GM12878 (cell line): ENCODE measurements at regions not wholly inside any gene's neighbourhood (a gene's known extent, or its start where the extent isn't known, plus 50 kb on each side); places are given as distances from the start of the nearest gene placed in this dataset.

ENCODE experiments used
- ATAC-seq: fragments of 200-7000 bp; cut with Tn5 transposase; 3 replicates; pipeline ENCODE4 v1.9.1; 2020; ENCODE audit warnings: mild to moderate bottlenecking, moderate library complexity
- BruUV-seq: library from RNA; stranded (reverse); fragments of 400-500 nt; replicated peaks from 2 replicates; lab custom pipeline; 2021; lab: Mats Ljungman, UMichigan
- CTCF ChIA-PET: fragments of 300-600 bp; sonication (Branson Sonifier 250); formaldehyde crosslinking; extraction: SDS; loops from one replicate; lab custom pipeline; 2021; ENCODE audit warnings: inconsistent platforms; lab: Yijun Ruan, JAX
- POLR2A ChIA-PET: fragments of 350-600 bp; formaldehyde crosslinking; extraction: SDS; loops from one replicate; lab custom pipeline; 2021; ENCODE audit warnings: inconsistent platforms; lab: Charles Lee
- RAD21 ChIA-PET: fragments of 300-600 bp; sonication (Branson Sonifier 250); formaldehyde crosslinking; loops from one replicate; lab custom pipeline; 2023; ENCODE audit warnings: antibody characterized with exemption; ENCODE audit not compliant: unreplicated experiment; lab: Charles Lee
- SMC1A ChIA-PET: fragments of 300-600 bp; sonication (Branson Sonifier 250); formaldehyde crosslinking; loops from one replicate; lab custom pipeline; 2023; ENCODE audit not compliant: unreplicated experiment, uncharacterized antibody; lab: Charles Lee
- DNase-seq: peaks from one replicate; pipeline ENCODE4 v3.0.0-alpha.2; 2011; ENCODE audit warnings: low read depth, low spot score
- FAIRE-seq: peaks from 3 replicates; lab custom pipeline; 2011; peaks lifted over from hg19 to GRCh38; lab: Jason Lieb, UNC
- H2AFZ ChIP-seq: 2 replicates; pipeline ENCODE4 v1.6.0; 2011; ENCODE audit warnings: low read depth, low read length, control low read depth; ENCODE audit not compliant: control insufficient read depth
- H3K27ac ChIP-seq: 2 replicates; pipeline ENCODE4 v1.5.1; 2011; ENCODE audit warnings: control low read depth; ENCODE audit not compliant: control insufficient read depth, insufficient read depth
- H3K27me3 ChIP-seq, 2 experiments: replicated peaks in 1 of 2; 2 replicates each; pipeline versions ENCODE4 v1.6.0 to v1.6.1; 2011; ENCODE audit warnings: low read length in 1 of 2; ENCODE audit not compliant: control insufficient read depth in 2 of 2, insufficient read depth in 2 of 2
- H3K36me3 ChIP-seq, 2 experiments: 2 replicates each; pipeline ENCODE4 v1.5.1; 2011; ENCODE audit warnings: low read length in 1 of 2; ENCODE audit not compliant: control insufficient read depth in 2 of 2, insufficient read depth in 2 of 2
- H3K4me1 ChIP-seq: 2 replicates; pipeline ENCODE4 v1.6.1; 2011; ENCODE audit warnings: mild to moderate bottlenecking, low read length, moderate library complexity, mixed read lengths; ENCODE audit not compliant: control insufficient read depth, insufficient read depth
- H3K4me2 ChIP-seq: 2 replicates; pipeline ENCODE4 v1.6.0; 2011; ENCODE audit warnings: control low read depth; ENCODE audit not compliant: control insufficient read depth, insufficient read depth
- H3K4me3 ChIP-seq: fragments of 200-600 bp; sonication (generic); 2 replicates; pipeline ENCODE4 v1.5.1; 2016
- H3K79me2 ChIP-seq: 2 replicates; pipeline ENCODE4 v1.6.0; 2011; ENCODE audit warnings: low read length; ENCODE audit not compliant: control insufficient read depth, insufficient read depth
- H3K9ac ChIP-seq: 2 replicates; pipeline ENCODE4 v1.8.0; 2011; ENCODE audit warnings: low read length, control low read depth, mixed read lengths; ENCODE audit not compliant: control insufficient read depth, insufficient read depth
- H3K9me3 ChIP-seq: replicated peaks from 3 replicates; pipeline ENCODE4 v1.5.1; 2011; ENCODE audit warnings: mild to moderate bottlenecking, low read length; ENCODE audit not compliant: control insufficient read depth, insufficient read depth
- H4K20me1 ChIP-seq: 2 replicates; pipeline ENCODE4 v1.6.0; 2011; ENCODE audit not compliant: control insufficient read depth, insufficient read depth
- BHLHE40 ChIP-seq, 2 experiments: fragments of 450-650 bp in 1 of 2; IDR thresholded peaks; 2 replicates each; pipeline ENCODE4 v1.6.1; 2011 to 2017; ENCODE audit warnings: low read depth in 2 of 2, borderline replicate concordance in 1 of 2, improper control_type of control experiment in 1 of 2, low read length in 1 of 2, mild to moderate bottlenecking in 1 of 2
- CBX5 ChIP-seq: sonication (generic); IDR thresholded peaks from 2 replicates; pipeline ENCODE4 v1.6.1; 2016; ENCODE audit warnings: low read depth, moderate library complexity, mild to moderate bottlenecking, inconsistent platforms
- CEBPB ChIP-seq, 2 experiments: fragments of 150-350 bp in 1 of 2; IDR thresholded peaks; 2 replicates each; pipeline ENCODE4 v1.6.1; 2012 to 2014; ENCODE audit warnings: low read depth in 2 of 2, low read length in 2 of 2, borderline replicate concordance in 1 of 2, inconsistent platforms in 1 of 2
- DPF2 ChIP-seq: fragments of 450-650 bp; IDR thresholded peaks from 2 replicates; pipeline ENCODE4 v1.6.1; 2017; ENCODE audit warnings: mild to moderate bottlenecking
- IKZF2 ChIP-seq, 2 experiments: fragments of 450-650 bp; IDR thresholded peaks; 2 replicates each; pipeline ENCODE4 v1.6.1; 2017; ENCODE audit warnings: mild to moderate bottlenecking in 2 of 2, moderate library complexity in 2 of 2
- KLF5 ChIP-seq: fragments of 450-650 bp; IDR thresholded peaks from 2 replicates; pipeline ENCODE4 v1.6.1; 2014; ENCODE audit warnings: mild to moderate bottlenecking; ENCODE audit not compliant: partially characterized antibody
- MEF2B ChIP-seq: fragments of 450-650 bp; IDR thresholded peaks from 2 replicates; pipeline ENCODE4 v1.6.1; 2018; ENCODE audit warnings: mild to moderate bottlenecking, moderate library complexity; ENCODE audit not compliant: partially characterized antibody, poor library complexity, severe bottlenecking
- NR2C1 ChIP-seq: fragments of 450-650 bp; IDR thresholded peaks from 2 replicates; pipeline ENCODE4 v1.6.1; 2017; ENCODE audit warnings: antibody characterized with exemption, mild to moderate bottlenecking, moderate library complexity
- POLR2AphosphoS2 ChIP-seq: IDR thresholded peaks from 2 replicates; pipeline ENCODE4 v1.6.1; 2011; ENCODE audit warnings: low read depth, mild to moderate bottlenecking, low read length, improper control_type of control experiment, moderate library complexity
- RB1 ChIP-seq: fragments of 450-650 bp; formaldehyde crosslinking; IDR thresholded peaks from 2 replicates; pipeline ENCODE4 v1.6.1; 2017; ENCODE audit warnings: mild to moderate bottlenecking, borderline replicate concordance
- RBBP5 ChIP-seq: fragments of 200-600 bp; sonication (generic); conservative IDR thresholded peaks from 2 replicates; pipeline ENCODE4 v1.6.1; 2016
- RUNX3 ChIP-seq: IDR thresholded peaks from 2 replicates; pipeline ENCODE4 v1.6.1; 2012; ENCODE audit warnings: low read length, inconsistent platforms
- STAT3 ChIP-seq: IDR thresholded peaks from 2 replicates; pipeline ENCODE4 v1.6.1; 2011; ENCODE audit warnings: low read depth, low read length, improper control_type of control experiment
- YY1 ChIP-seq: IDR thresholded peaks from 2 replicates; pipeline ENCODE4 v1.6.1; 2011; ENCODE audit warnings: low read depth, mild to moderate bottlenecking, low read length
- ZBTB33 ChIP-seq: fragments of 450-650 bp; IDR thresholded peaks from 2 replicates; pipeline ENCODE4 v1.6.1; 2017; ENCODE audit warnings: mild to moderate bottlenecking
- WGBS: methylation state at CpG from one replicate; pipeline ENCODE4 v1.1.6; 2016; ENCODE audit warnings: low lambda C conversion rate; ENCODE audit not compliant: insufficient replicate concordance, insufficient coverage; ENCODE audit errors: missing lambda C conversion rate; 5-methylcytosine and 5-hydroxymethylcytosine counted together
- in situ Hi-C: fragments of 300-500 bp; cut with MboI; formaldehyde crosslinking; loops from 9 replicates; pipeline ENCODE4 v1.14.3; 2018; ENCODE audit warnings: mixed read lengths
- intact Hi-C: fragments of 100-400 bp; cut with micrococcal nuclease; formaldehyde crosslinking; loops from one replicate; pipeline ENCODE4 v1.14.2; 2022; ENCODE audit not compliant: unreplicated experiment

GRCh38 chr3:53965291-53965690 lies 73.6 kb upstream of the SELENOK start:
- H3K27me3 ChIP-seq, result no peaks in the 10 kb centered on the region
- TF ChIP-seq ZBTB33 (no peak), CEBPB (IDR thresholded peaks at IDR 0.05; ENCODE audit: borderline replicate concordance in 1 of 2, low read depth in 2 of 2, low read length in 2 of 2) (no peak), RUNX3 (no peak), MEF2B (no peak), POLR2AphosphoS2 (no peak), CBX5 (no peak), STAT3 (no peak), NR2C1 (no peak), RB1 (no peak), YY1 (no peak), BHLHE40 (IDR thresholded peaks at IDR 0.05; ENCODE audit: borderline replicate concordance in 1 of 2, low read depth in 2 of 2, low read length in 1 of 2) (no peak), KLF5 (no peak), DPF2 (no peak), RBBP5 (no peak), IKZF2 (IDR thresholded peaks at IDR 0.05) (no peak)
- intact Hi-C loops (no loop called here), in situ Hi-C loops (no loop called here)
- H3K4me1 ChIP-seq, result no peaks in the 10 kb centered on the region
- H2AFZ ChIP-seq, result no peak overlapping the region
- H3K9ac ChIP-seq, result no peak overlapping the region
- ATAC-seq, result no peak
- H3K9me3 ChIP-seq, result no peaks in the 10 kb centered on the region
- DNase-seq, result no peak
- FAIRE-seq, result no peak
- H3K4me3 ChIP-seq, result no peak overlapping the region
- H3K27ac ChIP-seq, result no peak overlapping the region
- 0% methylated on average over 1 of the region's 1 CpG for WGBS
- RAD21 ChIA-PET, result interaction anchor here (0.6 kb wide), 1 partner anchor 476 kb away, joined by 3 read pairs; no protein-coding TSS in a partner anchor
- no TSS peak for BruUV-seq
- H3K36me3 ChIP-seq, result no peaks in the 10 kb centered on the region
- no peak overlapping the region for H3K4me2 ChIP-seq
- SMC1A ChIA-PET, result no interaction called here
- POLR2A ChIA-PET, result no interaction called here
- no peaks in the 10 kb centered on the region for H4K20me1 ChIP-seq
- CTCF ChIA-PET, result no interaction called here
- H3K79me2 ChIP-seq, result no peaks in the 10 kb centered on the region
